Neutrophil (primary cell): ENCODE measurements at regions not wholly inside any gene's neighbourhood (a gene's known extent, or its start where the extent isn't known, plus 50 kb on each side); places are given as distances from the start of the nearest gene placed in this dataset.

ENCODE experiments used
- H3K27ac ChIP-seq: fragments of 200-600 bp; sonication (generic); 2 replicates; pipeline ENCODE4 v1.5.1; 2016; ENCODE audit warnings: mild to moderate bottlenecking, moderate library complexity
- H3K27me3 ChIP-seq: fragments of 200-600 bp; sonication (generic); 2 replicates; pipeline ENCODE4 v1.6.0; 2016; ENCODE audit warnings: mild to moderate bottlenecking
- H3K36me3 ChIP-seq: fragments of 200-600 bp; sonication (generic); 2 replicates; pipeline ENCODE4 v1.5.1; 2017
- H3K4me1 ChIP-seq, 2 experiments: fragments of 200-600 bp in 1 of 2; sonication (generic) in 1 of 2; 1 replicate in 1 of 2; 2 replicates in 1 of 2; pipeline versions ENCODE4 v1.5.1 to v1.6.1; 2013 to 2016; ENCODE audit warnings: low read depth in 1 of 2, low read length in 1 of 2, mild to moderate bottlenecking in 1 of 2, moderate library complexity in 1 of 2; ENCODE audit not compliant: control insufficient read depth in 1 of 2, insufficient read depth in 1 of 2
- H3K4me3 ChIP-seq, 2 experiments: fragments of 200-600 bp in 1 of 2; sonication (generic) in 1 of 2; 1 replicate in 1 of 2; 2 replicates in 1 of 2; pipeline ENCODE4 v1.5.1; 2013 to 2016; ENCODE audit warnings: low read depth in 1 of 2, low read length in 1 of 2, mild to moderate bottlenecking in 1 of 2, moderate library complexity in 1 of 2
- H3K9me3 ChIP-seq: fragments of 200-600 bp; sonication (generic); 2 replicates; pipeline ENCODE4 v1.5.1; 2016
- TF ChIP-seq, protein P1 (sequence below): fragments of 200-600 bp; sonication (generic); IDR thresholded peaks from 2 replicates; pipeline ENCODE4 v1.5.1; 2016; ENCODE audit warnings: antibody characterized with exemption

DNA sequence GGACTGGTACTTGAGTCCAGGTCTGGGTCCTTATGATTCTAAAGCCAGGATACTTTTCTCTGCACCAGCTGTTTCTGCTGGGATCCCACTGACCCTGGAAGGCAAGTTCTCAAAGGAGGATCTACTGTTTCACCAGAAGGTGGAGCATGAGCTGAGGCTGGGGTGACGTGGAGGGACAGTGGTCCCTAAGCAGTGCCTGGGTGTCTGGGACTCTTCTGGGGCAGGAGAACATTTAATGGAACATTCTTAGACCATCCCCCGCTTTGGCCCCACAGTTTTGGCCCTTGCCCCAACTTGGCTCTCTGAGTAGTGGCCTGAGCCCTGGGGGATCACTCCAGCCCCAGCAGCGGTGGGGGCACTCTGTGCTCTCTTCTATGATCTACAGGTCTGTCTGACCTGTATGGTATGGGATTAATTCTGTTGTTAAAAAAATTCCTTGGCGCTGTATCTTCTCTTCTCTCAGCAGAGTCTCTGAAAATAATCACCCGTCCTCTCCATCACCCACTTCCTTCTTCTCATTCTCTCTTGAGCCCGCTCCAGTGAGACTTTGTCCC, 60.3 kb upstream of the CSF3R start:
- peaks cover 14% of the 10 kb centered on the region for H3K27me3 ChIP-seq
- H3K36me3 ChIP-seq: no peaks in the 10 kb centered on the region
- no peaks in the 10 kb centered on the region for H3K4me1 ChIP-seq
- no peak overlapping the region for H3K4me3 ChIP-seq
- no peaks in the 10 kb centered on the region for H3K9me3 ChIP-seq
- no peak overlapping the region for H3K27ac ChIP-seq
- TF ChIP-seq, protein P1, sequence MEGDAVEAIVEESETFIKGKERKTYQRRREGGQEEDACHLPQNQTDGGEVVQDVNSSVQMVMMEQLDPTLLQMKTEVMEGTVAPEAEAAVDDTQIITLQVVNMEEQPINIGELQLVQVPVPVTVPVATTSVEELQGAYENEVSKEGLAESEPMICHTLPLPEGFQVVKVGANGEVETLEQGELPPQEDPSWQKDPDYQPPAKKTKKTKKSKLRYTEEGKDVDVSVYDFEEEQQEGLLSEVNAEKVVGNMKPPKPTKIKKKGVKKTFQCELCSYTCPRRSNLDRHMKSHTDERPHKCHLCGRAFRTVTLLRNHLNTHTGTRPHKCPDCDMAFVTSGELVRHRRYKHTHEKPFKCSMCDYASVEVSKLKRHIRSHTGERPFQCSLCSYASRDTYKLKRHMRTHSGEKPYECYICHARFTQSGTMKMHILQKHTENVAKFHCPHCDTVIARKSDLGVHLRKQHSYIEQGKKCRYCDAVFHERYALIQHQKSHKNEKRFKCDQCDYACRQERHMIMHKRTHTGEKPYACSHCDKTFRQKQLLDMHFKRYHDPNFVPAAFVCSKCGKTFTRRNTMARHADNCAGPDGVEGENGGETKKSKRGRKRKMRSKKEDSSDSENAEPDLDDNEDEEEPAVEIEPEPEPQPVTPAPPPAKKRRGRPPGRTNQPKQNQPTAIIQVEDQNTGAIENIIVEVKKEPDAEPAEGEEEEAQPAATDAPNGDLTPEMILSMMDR: no peak

DNA sequence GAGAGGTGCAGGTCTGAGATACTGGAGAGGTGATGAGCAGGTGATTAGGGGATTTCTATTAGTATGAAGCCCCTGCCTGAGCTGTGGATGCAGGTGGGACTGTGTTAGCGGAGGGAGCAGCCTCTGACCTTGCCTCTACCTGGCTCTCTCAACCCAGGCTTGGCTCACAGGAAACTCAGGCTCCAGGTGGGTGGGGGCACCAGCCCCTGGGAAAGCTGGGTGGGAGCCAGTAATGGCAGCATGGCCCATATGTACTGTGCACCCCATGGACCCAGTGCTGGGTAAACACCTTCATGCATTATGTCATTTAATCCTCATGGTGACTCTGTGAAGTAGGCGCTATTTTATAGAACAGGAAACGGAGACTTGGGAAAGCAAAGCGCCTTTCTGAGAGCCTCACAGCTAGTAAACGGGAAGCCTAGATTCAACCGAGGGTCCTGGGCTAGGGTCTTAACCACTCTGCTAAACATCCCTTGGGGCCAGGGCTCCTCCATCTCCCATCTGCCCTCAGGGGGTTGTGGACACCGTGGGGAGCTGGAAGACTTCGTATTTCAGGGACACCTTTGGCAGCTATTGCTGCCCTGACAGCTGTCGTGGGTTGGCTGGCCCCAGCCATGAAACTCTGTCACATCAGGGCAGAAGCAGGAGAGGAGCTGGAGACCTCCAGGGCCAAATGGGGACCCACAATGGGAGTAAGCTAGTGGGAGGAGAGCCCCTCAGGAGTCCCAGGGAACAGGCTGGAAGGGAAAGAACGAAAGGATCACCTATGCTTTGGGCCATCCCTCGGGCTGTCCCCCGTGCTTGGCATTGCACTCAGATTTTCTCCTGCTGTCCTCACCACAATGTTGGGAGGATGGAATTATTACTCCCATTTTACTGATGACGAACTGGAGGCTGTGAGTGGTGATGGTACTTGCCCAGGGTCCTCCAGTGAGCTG, 59.6 kb upstream of the CSF3R start:
- TF ChIP-seq, protein P1: no peak
- no peak overlapping the region for H3K4me3 ChIP-seq
- H3K4me1 ChIP-seq: no peaks in the 10 kb centered on the region
- no peaks in the 10 kb centered on the region for H3K9me3 ChIP-seq
- no peak overlapping the region for H3K27ac ChIP-seq
- no peaks in the 10 kb centered on the region for H3K36me3 ChIP-seq
- peaks cover 6% of the 10 kb centered on the region for H3K27me3 ChIP-seq

DNA sequence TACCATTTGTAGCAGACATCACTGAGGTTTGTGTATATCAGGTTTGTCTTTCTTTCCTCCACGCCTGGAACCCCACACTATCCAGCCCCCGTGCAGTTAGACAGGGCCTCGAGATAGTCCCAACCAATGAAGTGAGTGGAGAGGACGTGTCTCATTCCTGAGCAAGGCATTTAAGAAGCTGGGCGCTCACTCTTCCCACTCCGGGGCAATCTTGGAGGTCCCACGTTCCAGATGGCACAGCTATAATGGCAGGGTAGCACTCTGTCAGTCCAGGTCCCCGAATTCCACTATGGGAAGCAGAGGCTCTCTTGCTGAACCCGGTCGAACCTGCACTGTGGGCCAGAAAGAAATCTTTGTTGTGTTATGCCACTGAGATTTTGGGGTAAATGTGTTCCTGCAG, 57.3 kb upstream of the CSF3R start:
- no peaks in the 10 kb centered on the region for H3K36me3 ChIP-seq
- no peak overlapping the region for H3K27ac ChIP-seq
- no peak overlapping the region for H3K4me3 ChIP-seq
- H3K9me3 ChIP-seq: no peaks in the 10 kb centered on the region
- H3K27me3 ChIP-seq: peaks cover 6% of the 10 kb centered on the region
- TF ChIP-seq, protein P1: no peak
- H3K4me1 ChIP-seq: no peaks in the 10 kb centered on the region

DNA sequence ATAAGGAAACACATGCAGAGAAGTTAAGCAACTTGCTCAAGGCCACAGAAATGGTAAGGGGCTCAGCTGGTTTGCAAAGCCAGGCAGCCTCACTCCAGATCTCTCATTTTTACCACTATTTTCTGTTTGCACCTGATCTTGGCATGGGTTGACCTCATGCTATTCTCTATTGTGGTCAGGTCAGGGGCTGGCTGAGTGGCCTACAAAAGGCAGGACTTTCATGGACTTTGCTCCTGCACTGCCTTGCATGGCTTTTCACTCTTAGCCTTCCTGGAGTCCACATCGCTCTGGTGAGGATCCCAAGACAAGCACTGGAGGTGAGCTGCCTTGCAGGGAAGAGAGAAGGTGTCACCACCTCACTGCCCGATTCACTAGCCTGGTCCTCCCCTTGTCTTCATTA, 56.8 kb upstream of the CSF3R start:
- Histone ChIP-seq H3K4me3 (no peak overlapping the region), H3K4me1 (no peaks in the 10 kb centered on the region), H3K27ac (no peak overlapping the region), H3K27me3 (peaks cover 6% of the 10 kb centered on the region), H3K9me3 (no peaks in the 10 kb centered on the region), H3K36me3 (no peaks in the 10 kb centered on the region)
- TF ChIP-seq, protein P1: no peak

DNA sequence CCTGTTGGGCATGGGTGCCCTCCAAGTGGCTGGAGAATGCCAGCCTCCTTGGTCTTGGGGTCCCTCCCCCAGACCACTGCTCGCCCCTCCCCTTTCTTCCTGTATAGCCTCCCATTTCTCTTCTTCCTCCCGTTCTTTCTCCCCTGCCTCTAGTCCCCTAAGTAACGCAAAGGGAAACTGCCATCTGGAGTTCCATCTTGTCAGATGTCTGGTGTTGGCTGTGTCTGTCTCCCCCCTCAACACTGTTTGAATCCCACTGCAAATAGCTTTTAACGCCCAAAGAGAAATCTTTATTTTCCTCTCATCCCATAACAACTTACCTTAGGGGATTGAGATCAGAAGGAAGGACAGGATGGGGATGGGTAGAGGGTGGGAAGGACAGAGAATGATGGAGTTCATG, 55.3 kb upstream of the CSF3R start:
- Histone ChIP-seq H3K36me3 (no peaks in the 10 kb centered on the region), H3K27me3 (peaks cover 8% of the 10 kb centered on the region), H3K4me3 (no peak overlapping the region)

More for the DNA sequence above, 55.3 kb upstream of the CSF3R start:
- no peak overlapping the region for H3K27ac ChIP-seq
- H3K9me3 ChIP-seq: no peaks in the 10 kb centered on the region
- TF ChIP-seq, protein P1: no peak
- H3K4me1 ChIP-seq: no peaks in the 10 kb centered on the region
